DMS53 treated with DMSO at 0.1 percent for 48 hours (cell line): ENCODE measurements at regions not wholly inside any gene's neighbourhood (a gene's known extent, or its start where the extent isn't known, plus 50 kb on each side); places are given as distances from the start of the nearest gene placed in this dataset.

Experiments used
- DNase-seq: peaks from one replicate; lab custom pipeline; 2025; ENCODE audit not compliant: unreplicated experiment; lab: John Stamatoyannopoulos, UW

DNA sequence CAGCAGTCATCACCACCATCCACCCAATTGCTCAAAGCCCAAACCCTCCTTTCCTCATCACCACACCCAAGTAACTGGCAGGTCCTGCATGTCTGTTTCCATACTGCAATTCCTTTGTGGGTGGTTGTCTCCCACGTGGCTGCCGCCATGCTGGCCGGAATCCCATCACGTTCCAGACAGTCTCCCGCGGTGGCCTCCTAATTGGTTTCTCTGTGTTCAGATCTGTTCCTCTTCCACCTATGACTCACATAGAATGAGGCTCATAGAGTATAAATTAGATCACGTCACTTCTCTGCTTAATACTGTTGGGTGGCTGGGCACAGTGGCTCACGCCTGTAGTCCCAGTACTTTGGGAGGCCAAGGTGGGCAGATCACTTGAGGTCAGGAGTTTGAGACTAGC, 813.0 kb downstream of the TYW1 start:
- no peak for DNase-seq

DNA sequence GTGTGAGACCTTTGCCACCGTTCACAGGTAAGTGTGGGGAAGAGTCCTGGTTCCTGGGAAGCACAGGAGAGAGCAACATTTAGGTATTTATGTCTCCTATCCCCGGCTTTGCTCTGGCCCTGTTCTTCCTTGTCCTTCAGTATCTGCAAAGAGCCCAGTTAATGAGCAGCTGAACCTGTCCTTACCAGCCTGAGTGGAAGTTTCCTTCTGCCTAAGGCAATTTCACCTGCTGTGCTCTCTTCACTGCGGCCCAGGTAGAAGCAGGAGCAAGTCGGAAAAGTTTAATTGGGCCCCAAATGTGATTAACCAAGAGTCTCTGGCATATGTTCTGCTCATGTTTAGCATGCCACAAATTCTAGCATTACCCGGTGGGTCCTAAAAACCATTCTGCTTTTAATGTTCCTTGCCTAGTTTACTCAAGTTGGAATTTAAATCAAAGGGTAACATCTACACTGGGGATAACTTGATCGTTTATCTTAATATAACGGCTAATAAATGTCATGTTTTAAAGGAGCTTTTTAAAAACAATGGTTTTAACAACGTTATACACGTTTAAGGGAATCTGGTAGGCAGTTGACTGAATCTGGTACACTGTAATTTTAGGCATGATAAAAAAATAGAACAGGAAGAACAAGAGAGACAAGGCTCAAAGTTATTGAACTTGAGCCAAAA, 817.1 kb downstream of the TYW1 start:
- DNase-seq, result no peak

DNA sequence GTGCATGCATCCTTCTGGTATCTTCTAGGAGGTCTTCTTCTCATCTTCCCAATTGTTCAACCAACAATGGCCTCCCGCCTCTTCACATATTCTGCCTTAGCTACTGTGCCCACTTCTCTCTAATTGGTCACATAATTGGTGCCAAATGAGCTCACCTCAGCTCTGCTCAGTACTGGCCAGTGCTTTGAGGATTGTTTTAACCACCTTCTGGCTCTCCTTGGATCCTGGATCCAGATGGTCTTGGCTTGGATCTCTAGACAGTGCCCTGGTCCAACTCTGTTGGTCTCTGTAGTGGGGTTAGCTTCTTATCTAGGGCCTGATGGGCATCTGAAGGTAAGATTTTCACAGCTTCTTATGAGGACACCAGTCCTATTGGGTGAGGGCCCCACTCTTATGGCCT, 820.8 kb downstream of the TYW1 start:
- DNase-seq, result no peak

DNA sequence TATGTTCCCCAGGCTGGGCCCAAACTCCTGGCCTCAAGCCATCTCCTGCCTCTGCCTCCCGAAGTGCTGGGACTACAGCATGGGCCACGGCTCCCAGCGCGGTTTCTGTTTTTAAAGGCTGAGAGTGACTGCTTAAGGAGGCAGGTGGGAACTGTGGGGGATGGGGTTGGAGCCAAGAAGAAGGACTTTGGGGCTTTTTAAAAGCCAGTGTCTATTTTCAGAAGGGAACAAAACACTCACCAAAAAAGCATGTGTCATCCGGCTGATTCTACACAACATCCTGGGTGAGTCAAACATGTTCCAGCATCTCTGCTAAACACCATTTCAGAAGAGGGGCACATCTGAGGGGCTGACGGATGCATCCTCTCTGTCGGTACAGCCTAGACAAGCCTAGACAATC, 824.5 kb downstream of the TYW1 start:
- DNase-seq, result no peak

DNA sequence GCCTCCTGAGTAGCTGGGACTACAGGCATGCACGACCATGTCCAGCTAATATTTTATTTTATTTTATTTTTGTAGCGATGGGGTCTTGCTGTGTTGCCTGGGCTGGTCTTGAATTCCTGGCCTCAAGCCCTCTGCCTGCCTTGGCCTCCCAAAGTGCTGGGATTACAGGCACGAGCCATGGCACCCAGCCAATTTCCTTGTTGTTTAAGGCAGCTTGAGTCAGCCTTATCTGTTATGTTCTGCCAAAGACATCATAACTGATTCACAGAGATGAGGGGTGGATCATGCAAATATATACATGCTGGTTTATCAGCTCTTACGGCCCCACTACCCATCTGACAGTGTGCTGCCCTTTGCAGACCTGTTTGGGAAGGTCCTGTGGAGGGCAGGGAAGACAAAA, 826.7 kb downstream of the TYW1 start:
- no peak for DNase-seq

DNA sequence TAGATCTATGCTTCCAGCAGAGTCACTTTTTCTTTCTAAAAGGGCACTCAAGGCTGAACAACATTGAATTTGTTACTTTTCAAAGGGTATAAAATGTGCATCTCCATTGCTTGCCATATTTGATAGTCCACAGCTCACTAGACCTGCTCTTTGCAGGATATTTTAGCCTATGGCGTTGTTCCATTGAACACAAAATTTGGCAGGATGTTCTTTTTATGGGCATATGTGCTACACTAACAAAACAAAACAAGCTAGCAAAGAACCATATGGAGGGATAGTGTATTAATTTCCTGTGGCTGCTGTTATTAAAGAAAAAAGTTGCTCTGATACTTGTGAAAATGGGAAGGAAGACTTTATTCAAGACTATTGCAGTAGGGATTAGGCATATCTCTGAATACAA, 828.7 kb downstream of the TYW1 start:
- no peak for DNase-seq

DNA sequence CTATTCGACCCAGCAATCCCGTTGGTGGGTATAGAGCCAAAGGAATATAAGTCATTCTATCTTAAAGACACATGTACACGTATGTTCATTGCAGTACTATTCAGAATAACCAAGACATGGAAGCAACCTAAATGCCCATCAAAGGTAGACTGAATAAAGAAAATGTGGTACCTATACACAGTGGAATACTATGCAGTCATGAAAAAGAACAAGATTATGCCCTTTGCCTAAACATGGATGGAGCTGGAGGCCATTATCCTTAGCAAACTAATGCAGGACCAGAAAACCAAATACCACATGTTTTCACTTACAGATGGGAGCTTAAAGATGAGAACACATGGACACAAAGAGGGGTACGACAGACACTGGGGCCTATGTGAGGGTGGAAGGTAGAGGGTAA, 845.3 kb downstream of the TYW1 start:
- no peak for DNase-seq

DNA sequence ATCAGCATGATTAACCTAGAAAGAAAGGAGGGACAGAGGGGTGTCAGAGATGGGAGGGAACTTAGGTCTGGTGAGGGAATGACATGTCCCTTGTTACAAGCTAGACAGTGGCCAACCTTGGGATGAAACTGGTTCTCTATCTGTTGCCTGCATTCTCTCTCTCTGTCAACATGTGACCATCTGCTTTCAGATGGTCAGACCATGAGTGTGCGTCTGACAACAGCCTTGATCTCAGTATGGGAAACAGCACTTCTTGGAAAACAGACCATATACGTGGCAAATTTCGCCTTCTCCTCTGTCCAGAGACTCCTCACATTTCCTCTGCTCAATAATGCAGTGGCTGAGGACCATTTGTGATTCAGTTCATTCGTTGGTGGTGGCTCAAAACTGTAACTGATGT, 845.9 kb downstream of the TYW1 start:
- DNase-seq, result no peak

DNA sequence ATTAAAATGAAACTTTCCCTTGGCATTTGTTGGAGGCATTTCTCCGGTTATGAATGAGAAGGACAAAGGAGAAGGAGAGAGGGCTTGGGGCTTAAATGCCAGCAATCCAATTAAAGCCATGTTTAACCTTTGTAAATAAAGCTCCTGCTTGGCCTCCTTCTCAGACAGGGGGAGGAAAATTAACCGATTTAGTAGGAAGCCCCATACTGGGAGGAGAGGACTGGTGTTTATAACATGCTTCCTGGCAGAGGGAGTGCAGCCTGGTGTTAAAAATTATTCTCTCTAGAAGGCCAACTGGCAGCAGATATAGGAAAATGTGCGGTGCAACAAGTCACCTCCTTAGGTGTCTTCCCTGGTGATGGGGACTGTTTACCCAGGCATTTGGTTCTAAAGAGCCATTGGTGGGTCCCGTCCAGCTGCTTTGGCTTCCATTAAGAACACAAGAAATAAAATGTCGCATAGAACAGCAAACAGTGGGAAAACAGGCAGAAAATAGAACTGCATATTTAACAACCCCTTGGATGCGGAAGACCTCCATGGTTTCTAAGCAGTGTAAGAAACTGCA, 846.5 kb downstream of the TYW1 start:
- DNase-seq, result no peak

DNA sequence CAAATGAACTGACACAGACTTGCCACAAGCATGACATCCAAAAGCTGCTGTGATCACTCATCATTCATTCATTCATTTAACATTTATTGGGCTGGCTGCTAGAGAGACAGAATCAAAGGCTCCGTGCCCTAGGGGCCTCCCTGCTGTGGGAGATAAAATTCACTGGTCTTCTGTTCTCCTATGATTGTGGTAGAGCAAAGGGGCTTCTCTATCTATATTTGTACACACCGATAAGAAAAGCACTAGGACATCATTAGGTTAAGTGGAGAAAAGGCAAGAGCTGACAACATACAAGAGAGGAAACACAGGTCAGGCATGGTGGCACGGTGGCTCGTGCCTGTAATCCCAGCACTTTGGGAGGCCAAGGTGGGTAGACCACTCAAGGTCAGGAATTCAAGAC, 847.0 kb downstream of the TYW1 start:
- no peak for DNase-seq

DNA sequence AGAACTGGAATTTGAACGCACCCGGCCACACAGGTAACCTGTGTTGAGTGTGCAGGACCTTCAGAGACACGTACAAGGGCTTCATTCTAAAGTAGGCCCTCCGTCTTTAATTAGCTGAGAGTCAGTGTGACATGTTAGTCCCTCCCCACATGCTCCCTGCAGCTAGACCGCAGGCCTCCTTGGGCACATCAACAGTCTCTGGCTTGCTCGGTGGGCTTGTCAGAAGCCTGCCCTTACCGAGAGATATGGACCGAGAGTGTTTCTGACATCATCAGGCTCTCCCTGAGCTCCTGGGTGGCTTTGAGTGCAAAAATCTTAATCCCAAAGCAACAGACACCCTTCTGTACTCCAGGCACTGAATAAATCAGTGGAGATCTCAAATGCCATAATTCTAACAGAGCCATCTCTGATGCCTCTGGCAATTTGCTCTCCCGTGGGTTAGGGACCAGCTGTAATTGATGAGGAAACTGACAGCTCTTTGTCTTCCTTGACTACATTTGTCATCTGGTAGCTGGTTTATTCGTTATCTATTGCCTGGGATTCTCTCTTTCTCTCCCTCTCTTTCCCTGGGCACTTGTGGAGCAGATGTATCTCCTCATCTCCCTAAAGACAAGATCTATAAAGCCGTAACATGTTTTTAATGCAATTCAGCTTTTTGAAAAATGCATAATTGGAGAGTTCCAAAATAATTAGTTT, 850.6 kb downstream of the TYW1 start:
- DNase-seq, result no peak

DNA sequence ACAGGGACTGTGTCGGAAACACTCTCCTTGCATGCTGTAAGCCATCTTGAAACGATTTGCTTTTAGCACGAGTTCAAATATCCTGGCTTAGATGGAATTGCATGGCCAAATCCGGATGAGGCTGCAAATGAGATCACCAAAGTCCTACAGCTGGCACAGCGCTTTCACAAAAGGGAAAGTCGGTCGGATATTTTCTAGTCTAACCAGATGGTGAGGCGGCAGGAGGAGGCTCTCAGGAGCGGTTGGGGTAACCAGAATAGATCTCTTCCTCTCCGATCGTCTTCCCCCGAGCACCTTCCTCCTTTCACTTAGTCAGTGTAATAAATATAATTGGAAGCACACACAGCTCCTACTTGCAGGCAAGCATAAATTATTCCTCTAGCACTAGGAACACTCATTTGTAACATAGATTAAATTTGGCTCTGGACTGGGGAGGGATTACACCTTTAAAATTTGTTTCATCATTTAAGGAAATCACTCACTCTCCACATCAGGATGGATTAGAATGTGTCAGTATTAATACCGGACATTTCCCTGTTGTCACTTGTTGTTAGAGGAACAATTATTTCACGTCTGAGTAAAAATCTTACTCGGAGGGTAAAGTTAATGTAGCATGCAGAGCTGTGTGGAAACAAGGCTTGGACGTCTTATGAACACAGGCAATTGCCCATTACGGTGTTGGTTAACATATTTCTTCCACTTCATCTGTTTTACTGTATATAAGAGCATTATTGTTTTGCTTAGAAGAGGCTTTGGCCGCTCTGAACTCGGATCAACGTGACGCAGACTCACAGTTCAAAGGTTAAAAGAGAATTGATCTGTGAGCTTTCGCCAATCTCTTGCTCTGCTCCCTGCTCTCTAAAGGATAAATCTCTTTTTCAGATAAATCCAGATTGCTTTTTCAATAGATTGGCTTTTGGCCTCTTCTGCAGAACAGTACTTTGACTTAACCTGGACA, 857.9 kb downstream of the TYW1 start:
- no peak for DNase-seq

DNA sequence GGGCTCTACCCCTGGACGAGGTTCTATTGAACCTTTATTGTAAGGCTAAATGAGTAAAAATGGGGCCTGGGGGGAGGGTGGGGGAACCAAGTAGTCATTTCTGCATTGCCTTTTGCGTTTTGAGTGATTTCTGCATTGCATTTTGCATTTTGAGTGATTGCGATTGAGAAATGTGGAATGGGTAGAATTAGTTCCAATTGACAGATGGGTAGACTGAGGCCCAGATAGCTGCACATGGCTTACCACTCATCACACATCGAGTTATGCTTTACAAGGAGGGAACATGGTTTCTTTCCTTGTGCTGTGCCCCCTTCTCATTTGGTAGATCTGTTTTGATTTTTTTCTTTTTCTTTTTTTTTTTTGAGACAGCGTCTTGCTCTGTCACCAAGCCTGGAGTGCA, 858.7 kb downstream of the TYW1 start:
- no peak for DNase-seq

DNA sequence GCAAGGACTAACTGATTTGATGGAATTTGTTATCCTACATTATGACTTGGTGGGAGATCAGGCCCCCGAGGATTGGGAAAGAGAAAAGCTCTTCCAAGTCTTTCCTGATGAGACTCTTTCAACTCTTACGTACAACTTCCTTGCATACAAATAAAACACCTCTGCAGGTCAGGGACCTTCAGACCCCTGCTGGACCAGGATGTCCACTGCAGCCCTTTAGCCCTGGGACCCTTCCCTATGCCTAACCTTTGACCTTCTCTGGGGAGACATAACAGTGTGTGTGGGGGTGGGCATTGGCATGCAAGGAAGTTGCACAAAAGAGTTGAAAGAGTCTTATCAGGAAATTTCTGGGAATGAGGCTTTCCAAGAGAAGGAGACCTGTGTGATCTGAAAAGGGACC, 859.4 kb downstream of the TYW1 start:
- no peak for DNase-seq

DNA sequence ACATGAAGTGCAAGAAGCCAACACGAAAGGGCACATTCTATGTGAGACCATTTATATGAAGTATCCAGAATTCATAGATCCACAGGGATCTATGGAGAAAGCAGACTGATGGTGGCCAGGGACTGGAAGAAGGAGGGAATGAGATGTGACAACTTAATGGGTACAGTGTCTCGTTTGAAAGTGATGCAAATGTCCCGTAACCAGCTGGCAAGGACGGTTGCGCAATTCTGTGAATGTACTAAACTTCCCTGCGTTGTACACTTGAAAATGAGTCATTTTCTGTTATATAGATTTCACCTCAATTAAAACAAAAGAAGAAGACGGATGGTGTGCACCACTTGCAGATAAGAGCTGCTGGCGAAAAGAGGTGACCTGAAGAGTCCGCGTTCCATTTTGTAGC, 861.1 kb downstream of the TYW1 start:
- DNase-seq, result no peak

DNA sequence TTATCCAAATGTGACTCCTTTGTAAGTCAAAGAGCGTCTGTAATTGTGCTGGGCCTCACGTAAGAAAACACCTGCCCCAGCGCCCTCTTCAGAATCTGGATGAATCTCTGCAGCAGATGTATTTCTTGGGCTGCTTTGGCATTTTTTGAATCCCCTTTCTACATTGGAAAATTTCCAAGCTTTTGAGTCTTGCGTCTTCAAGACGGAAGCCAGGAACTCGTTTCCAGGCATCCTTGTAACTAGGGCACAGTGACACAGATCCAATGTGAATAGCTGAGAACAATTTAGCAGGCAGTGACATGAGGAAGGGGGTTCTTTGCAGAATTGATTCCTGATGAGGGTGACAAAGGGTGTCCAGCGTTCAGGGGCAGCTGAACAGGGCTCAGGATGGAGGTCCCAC, 862.3 kb downstream of the TYW1 start:
- no peak for DNase-seq

DNA sequence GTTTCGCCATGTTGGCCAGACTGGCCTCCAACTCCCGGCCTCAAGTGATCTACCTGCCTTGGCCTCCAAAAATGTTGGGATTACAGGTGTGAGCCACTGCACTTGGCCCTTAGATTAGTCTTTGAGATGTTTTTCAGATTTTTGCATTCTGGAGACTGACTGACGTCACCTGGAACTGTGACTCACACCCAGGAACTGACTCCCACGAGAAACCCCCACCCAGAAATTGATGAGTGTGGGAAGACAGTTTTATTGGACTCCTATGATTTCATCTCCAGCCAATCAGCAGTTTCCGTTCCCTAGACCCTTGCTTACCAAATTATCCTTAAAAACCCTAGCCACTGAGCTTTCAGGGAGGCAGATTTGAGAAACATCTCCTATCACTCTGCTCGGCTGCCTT, 867.3 kb downstream of the TYW1 start:
- no peak for DNase-seq

DNA sequence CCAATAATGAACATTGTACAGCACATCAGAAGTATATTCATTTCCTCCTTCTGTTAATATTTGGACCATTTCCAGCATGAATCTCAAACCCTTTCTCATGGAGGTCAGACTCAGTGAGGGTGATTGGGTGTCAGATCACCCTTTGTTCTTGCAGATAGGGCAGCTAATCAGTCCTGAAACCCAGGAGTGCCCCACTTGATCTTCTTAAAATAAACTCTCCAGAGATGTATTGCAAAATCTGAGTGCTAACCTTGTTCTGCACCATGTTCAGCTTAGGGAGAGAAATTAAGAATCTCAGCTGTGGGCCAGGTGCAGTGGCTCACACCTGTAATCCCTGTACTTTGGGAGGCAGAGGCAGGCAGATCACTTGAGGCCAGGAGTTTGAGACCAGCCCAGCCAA, 869.4 kb downstream of the TYW1 start:
- DNase-seq, result no peak

DNA sequence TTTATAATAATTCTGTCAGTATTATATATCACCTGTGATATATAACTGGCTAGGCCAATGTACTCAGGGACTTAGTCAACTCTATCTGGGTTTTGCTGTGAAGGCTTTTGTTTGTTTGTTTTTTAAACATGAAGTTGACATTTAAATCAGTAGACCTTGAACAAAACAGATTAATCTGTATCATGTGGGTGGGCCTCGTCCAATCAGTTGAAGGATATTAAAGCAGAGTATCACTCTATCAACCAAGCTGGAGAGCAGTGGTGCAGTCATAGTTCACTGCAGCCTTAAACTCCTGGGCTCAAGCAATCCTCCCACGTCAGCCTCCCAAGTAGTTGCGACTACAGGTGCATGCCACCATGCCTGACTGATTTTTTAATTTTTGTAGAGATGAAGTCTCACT, 870.2 kb downstream of the TYW1 start:
- DNase-seq, result no peak

DNA sequence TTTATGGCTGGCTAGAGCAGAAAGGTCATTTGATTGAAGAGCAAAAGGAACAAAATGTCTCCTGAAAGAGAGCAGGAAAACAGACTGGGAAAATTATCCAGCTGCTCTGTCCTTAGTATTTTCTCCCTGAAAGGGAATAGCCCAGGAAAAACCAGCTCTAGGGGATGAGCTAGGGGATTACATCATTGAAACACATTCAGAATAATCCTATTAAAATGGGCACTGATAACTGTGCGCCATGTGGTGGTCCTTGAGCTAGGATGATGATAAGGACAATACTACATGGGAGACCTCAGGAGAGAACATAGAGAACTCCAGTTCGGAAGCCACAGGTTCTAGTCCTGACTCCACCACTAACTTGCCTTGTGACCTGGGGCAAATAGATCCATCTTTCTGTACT, 873.8 kb downstream of the TYW1 start:
- DNase-seq, result no peak

DNA sequence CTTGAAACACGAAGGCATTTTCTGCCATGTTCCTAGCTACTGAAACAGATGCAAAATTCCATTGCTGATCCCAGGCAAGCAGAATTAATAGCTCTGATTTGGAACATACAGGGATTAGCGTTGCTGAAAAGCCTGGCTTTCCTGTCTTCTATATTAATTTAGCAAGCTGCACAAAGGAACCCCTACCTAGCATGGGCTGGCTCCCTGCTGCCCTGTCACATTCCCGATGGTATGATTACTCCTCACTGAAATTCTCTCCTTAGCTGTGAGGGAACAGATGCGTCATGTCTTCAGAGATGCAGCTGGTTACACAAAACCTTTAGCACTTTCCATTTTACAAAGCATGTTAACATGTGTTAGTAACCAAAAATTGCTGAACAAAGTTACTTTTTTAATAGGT, 878.9 kb downstream of the TYW1 start:
- DNase-seq, result no peak

DNA sequence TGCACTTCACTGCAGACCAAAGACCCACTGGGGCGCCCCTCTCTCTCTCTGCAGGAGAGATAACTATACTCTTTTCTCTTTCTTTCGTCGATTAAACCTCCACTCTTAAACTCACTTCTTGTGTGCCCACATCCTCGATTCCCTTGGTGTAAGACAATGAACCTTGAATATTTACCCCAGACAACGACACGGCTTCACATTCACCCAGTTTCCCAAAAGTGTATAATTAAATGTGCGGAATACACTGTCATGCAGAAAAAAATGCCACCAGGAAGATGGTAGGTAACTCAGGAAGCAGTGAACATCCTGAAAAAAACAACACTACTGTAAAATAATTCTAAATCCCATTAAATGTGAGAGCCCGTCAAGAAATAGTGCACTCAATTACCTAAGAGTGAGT, 882.2 kb downstream of the TYW1 start:
- no peak for DNase-seq
